Common myeloid progenitor, CD34-positive (primary cell): ENCODE measurements at regions not wholly inside any gene's neighbourhood (a gene's known extent, or its start where the extent isn't known, plus 50 kb on each side); places are given as distances from the start of the nearest gene placed in this dataset.

ENCODE experiments used
- CTCF ChIA-PET: fragments of 350-600 bp; sonication (Branson Sonifier 250); formaldehyde crosslinking; loops from one replicate; lab custom pipeline; 2021; ENCODE audit warnings: antibody characterized with exemption; lab: Charles Lee
- POLR2A ChIA-PET: fragments of 350-600 bp; sonication (Branson Sonifier 250); formaldehyde crosslinking; loops from one replicate; lab custom pipeline; 2021; ENCODE audit warnings: antibody characterized with exemption; lab: Charles Lee
- DNase-seq, 3 donors: peaks; one replicate each; pipeline versions ENCODE4 v3.0.0 to v3.0.0-alpha.2; 2013
- H3K27ac ChIP-seq, 2 experiments: 1 replicate in 1 of 2; 2 replicates in 1 of 2; pipeline ENCODE4 v1.7.0; 2013; ENCODE audit warnings: inconsistent platforms in 2 of 2, low read length in 2 of 2, mild to moderate bottlenecking in 2 of 2, low read depth in 1 of 2, moderate library complexity in 1 of 2; ENCODE audit not compliant: severe bottlenecking in 2 of 2, insufficient read depth in 1 of 2, poor library complexity in 1 of 2
- H3K27me3 ChIP-seq, 5 experiments: replicated peaks in 2 of 5; 1 replicate in 3 of 5; 2 replicates in 2 of 5; pipeline versions ENCODE4 v1.6.1 to v1.7.0; 2013; ENCODE audit warnings: low read length in 4 of 5, mild to moderate bottlenecking in 2 of 5, moderate library complexity in 2 of 5, inconsistent platforms in 1 of 5; ENCODE audit not compliant: insufficient read depth in 5 of 5, control insufficient read depth in 4 of 5
- H3K36me3 ChIP-seq, 4 experiments: 1 replicate in 2 of 4; 2 replicates in 2 of 4; pipeline versions ENCODE4 v1.6.1 to v1.7.0; 2013; ENCODE audit warnings: low read length in 3 of 4, control low read depth in 1 of 4, mild to moderate bottlenecking in 1 of 4; ENCODE audit not compliant: control insufficient read depth in 4 of 4, insufficient read depth in 4 of 4
- H3K4me1 ChIP-seq, 4 experiments: 1 replicate in 3 of 4; 2 replicates in 1 of 4; pipeline versions ENCODE4 v1.6.1 to v1.7.1; 2013; ENCODE audit warnings: low read length in 3 of 4, mild to moderate bottlenecking in 3 of 4, control low read depth in 1 of 4, inconsistent platforms in 1 of 4, moderate library complexity in 1 of 4; ENCODE audit not compliant: control insufficient read depth in 4 of 4, insufficient read depth in 4 of 4; ENCODE audit errors: control extremely low read depth in 1 of 4
- H3K4me3 ChIP-seq, 7 experiments: 1 replicate in 4 of 7; 2 replicates in 3 of 7; pipeline versions ENCODE4 v1.5.1 to v1.7.0; 2013; ENCODE audit warnings: mild to moderate bottlenecking in 7 of 7, low read length in 6 of 7, moderate library complexity in 6 of 7, inconsistent platforms in 2 of 7, low read depth in 2 of 7, control low read depth in 1 of 7; ENCODE audit not compliant: insufficient read depth in 4 of 7, control insufficient read depth in 1 of 7; ENCODE audit errors: extremely low read depth in 1 of 7
- H3K9me3 ChIP-seq, 5 experiments: 1 replicate in 4 of 5; 2 replicates in 1 of 5; pipeline versions ENCODE4 v1.6.1 to v1.7.1; 2013; ENCODE audit warnings: low read length in 4 of 5, mild to moderate bottlenecking in 2 of 5, inconsistent platforms in 1 of 5, low read depth in 1 of 5, moderate library complexity in 1 of 5; ENCODE audit not compliant: control insufficient read depth in 4 of 5, insufficient read depth in 2 of 5; ENCODE audit errors: control extremely low read depth in 1 of 5
- WGBS: methylation state at CpG from one replicate; pipeline ENCODE4 v1.1.5; 2013; ENCODE audit not compliant: insufficient coverage; 5-methylcytosine and 5-hydroxymethylcytosine counted together

DNA sequence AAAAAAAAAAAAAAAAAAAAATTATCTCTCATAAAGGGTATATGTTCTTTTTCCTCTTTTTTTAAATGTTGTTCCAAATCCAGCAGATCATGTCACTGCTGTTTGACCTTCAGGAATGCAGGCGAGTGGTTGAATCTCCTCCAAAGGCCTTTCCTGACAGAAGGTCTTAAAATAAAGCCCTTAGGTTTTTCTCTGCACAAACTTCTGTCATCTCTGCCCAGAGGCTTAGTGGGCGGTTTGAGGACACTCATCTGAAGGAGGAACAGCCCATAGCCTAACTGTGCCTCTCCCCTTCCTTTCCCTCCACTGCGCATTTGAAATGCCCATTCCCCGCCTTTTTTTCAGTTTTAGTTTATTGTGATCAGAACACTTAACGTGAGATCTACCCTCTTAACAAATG is 270.2 kb downstream of the TMEM114 start:
- ChIA-PET CTCF (no interaction called here), POLR2A (no interaction called here)
- 86% methylated on average over 5 of the region's 5 CpGs for WGBS
- H3K27me3 ChIP-seq, result no peaks in the 10 kb centered on the region
- H3K36me3 ChIP-seq, result no peaks in the 10 kb centered on the region
- H3K4me3 ChIP-seq, result no peak overlapping the region
- no peaks in the 10 kb centered on the region for H3K4me1 ChIP-seq
- no peak overlapping the region for H3K27ac ChIP-seq
- DNase-seq, result no peak
- H3K9me3 ChIP-seq, result no peaks in the 10 kb centered on the region

DNA sequence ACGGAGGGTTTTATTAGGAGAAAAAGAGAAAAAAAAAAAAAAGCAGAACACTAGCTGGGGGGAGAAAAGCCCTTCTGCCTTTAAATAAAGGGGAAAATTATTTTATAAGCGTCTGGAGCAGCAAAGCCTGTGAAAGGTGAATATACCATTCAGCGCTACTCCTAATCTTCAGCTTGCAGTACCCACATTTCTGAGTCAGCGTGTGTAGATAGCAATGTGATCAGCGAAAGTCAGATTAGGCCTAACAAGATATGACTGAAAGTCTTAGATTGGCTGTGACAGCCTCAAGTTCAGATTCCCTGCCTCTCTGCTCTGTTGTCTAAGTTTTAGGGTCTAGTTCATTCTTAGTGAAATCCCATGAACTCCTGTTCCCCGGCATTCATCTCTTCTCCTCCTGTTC is 279.5 kb downstream of the TMEM114 start:
- CTCF ChIA-PET, result no interaction called here
- H3K36me3 ChIP-seq, result no peaks in the 10 kb centered on the region
- H3K9me3 ChIP-seq, result peaks cover 0 to 2% (median 0%) of the 10 kb centered on the region in 5 experiments
- no peaks in the 10 kb centered on the region for H3K27me3 ChIP-seq
- no peak overlapping the region for H3K27ac ChIP-seq
- POLR2A ChIA-PET, result no interaction called here
- 98% methylated on average over 5 of the region's 6 CpGs for WGBS
- H3K4me3 ChIP-seq, result no peak overlapping the region
- DNase-seq, result no peak
- no peaks in the 10 kb centered on the region for H3K4me1 ChIP-seq

DNA sequence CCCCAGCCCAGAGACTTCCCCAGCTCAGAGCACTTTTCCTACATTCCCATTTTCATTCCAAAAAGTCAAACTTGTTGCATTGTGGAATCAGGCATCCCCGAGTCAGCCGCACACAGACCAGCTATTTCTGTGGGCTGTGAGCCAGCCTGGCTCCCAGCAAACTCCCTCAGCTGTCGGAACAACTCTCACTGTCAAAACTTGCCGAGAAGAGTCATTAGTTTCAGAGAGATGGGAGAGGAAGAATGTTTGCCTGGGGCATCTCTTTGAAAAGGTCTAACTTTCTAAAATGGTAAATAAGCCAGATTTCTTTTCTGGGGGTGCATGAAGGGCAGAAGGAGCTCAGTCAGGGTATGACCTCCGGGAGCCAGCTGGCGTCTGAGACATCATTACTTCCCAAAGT is 280.0 kb downstream of the TMEM114 start:
- H3K27me3 ChIP-seq, result no peaks in the 10 kb centered on the region
- POLR2A ChIA-PET, result no interaction called here
- H3K9me3 ChIP-seq, result peaks cover 0 to 2% (median 0%) of the 10 kb centered on the region in 5 experiments
- WGBS, result 100% methylated on average over 4 of the region's 6 CpGs
- no peak overlapping the region for H3K27ac ChIP-seq
- no peaks in the 10 kb centered on the region for H3K4me1 ChIP-seq
- DNase-seq, result no peak
- CTCF ChIA-PET, result no interaction called here
- no peak overlapping the region for H3K4me3 ChIP-seq
- H3K36me3 ChIP-seq, result no peaks in the 10 kb centered on the region

DNA sequence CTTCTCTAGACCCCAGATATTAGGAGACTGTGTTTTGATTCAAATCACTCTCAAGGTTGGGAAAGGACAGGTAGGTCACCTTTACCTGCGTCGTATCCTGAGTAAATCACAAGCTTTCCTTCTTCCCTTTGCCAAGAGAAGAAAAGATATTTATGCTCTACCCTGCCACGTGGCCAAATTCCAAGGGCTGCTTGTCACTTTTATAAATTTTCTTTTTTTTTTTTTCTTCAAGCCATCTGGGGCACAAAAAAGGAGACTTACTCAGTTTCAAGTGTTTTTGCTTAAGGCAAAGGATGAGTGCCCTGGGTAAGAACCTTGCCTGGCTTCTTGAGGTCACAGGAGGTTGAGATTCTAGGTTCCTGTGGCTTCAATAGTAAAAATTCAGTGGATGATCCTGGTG is 285.1 kb downstream of the TMEM114 start:
- Histone ChIP-seq H3K27ac (no peak overlapping the region), H3K9me3 (peaks cover 0 to 2% (median 0%) of the 10 kb centered on the region in 5 experiments), H3K27me3 (no peaks in the 10 kb centered on the region), H3K36me3 (no peaks in the 10 kb centered on the region), H3K4me3 (no peak overlapping the region), H3K4me1 (no peaks in the 10 kb centered on the region)
- POLR2A ChIA-PET, result no interaction called here
- 100% methylated on average over 3 of the region's 3 CpGs for WGBS
- DNase-seq, result no peak
- CTCF ChIA-PET, result no interaction called here

DNA sequence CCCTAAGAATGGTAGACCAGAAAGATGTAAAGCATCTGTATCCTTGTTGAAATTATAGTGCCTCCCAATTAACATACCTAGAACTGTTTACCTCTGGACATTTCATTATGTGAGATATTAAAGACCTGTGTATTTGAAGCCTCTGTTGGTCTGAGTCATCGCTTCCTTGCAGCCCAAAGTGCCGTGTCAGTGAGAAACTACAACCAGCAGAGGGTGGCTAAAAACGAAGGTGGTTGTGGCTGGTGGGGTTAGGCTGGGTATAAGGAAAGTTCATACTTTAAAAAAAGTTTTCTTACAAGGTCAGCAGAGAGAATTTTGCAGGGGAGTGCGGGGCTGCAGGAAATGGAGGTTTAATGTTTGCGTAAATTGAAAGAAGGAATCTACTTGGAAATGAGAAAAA is 290.7 kb downstream of the TMEM114 start:
- no peaks in the 10 kb centered on the region for H3K4me1 ChIP-seq
- no peak overlapping the region for H3K4me3 ChIP-seq
- ChIA-PET CTCF (no interaction called here), POLR2A (no interaction called here)
- H3K36me3 ChIP-seq, result no peaks in the 10 kb centered on the region
- H3K9me3 ChIP-seq, result peaks cover 0 to 3% (median 0%) of the 10 kb centered on the region in 5 experiments
- H3K27ac ChIP-seq, result no peak overlapping the region
- no peak for DNase-seq
- WGBS, result no CpG with 5 or more reads among the region's 5 CpGs
- H3K27me3 ChIP-seq, result no peaks in the 10 kb centered on the region

DNA sequence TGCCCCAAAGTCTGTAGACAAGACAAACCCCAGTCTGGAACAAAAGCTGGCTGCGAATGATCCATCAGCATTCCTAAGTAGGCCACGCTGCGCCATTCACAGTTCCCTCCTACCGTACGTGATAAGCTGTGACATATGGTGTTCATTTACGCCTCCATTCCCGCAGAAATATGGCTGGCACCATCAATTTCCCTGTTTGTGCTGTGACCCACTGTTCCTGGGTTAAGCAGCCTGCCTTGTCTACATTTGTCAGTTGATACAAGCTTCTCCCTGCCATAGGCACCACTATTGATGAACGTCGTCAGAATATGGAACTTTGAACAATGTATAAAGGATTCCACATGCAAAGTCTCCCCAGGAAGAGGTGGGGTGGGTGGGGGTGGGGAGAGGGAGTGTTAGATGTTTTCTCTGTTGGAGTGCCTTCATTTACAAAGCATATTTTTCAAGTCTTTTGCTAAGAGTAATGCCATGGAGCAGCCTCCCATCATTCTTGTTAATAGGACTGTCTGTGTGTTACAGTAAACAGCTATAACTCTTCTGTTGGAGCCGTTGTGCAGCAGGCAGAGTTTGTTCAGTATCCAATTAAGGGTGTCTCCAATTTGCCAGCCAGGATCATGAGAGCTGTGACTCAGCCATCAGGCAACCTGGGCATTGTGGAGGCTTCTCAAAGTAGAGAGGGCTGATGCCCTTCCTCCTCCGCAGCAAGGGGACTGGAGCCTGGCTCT is 294.6 kb downstream of the TMEM114 start:
- Histone ChIP-seq H3K36me3 (no peaks in the 10 kb centered on the region), H3K27me3 (no peaks in the 10 kb centered on the region), H3K4me3 (no peak overlapping the region), H3K9me3 (peaks cover 0 to 3% (median 0%) of the 10 kb centered on the region in 5 experiments), H3K27ac (no peak overlapping the region), H3K4me1 (no peaks in the 10 kb centered on the region)
- POLR2A ChIA-PET, result no interaction called here
- 92% methylated on average over 9 of the region's 11 CpGs for WGBS
- CTCF ChIA-PET, result no interaction called here
- no peak for DNase-seq

DNA sequence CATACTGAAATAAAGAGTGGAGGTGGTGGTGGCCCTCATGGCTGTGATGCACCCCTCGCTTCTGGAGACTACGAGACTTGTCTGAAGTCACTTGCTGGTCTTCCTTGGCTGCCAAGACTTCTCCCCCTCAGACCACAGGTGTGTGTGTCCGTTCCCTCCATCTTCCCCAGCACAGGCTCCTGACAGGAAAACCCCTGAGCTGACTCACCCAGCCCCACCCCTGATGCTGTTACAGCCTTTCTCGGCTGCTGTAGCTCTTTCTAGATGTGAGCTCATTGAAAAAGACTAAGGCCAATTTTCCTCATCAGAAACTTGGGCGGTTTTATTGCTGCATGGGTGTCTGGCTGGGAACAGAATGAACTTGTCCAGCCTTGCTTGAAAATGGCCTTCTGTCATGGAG is 296.9 kb downstream of the TMEM114 start:
- 81% methylated on average over 4 of the region's 5 CpGs for WGBS
- Histone ChIP-seq H3K36me3 (no peaks in the 10 kb centered on the region), H3K27me3 (no peaks in the 10 kb centered on the region), H3K4me3 (no peak overlapping the region), H3K9me3 (no peaks in the 10 kb centered on the region), H3K4me1 (no peaks in the 10 kb centered on the region), H3K27ac (no peak overlapping the region)
- ChIA-PET CTCF (no interaction called here), POLR2A (no interaction called here)
- DNase-seq, result no peak
